ENCODE measurements at regions not wholly inside any gene's neighbourhood (a gene's known extent, or its start where the extent isn't known, plus 50 kb on each side); places are given as distances from the start of the nearest gene placed in this dataset.

- peak; percentile 50 for DNase-seq (ENCODE audit: low spot score)
- H3K36me3 Mint-ChIP-seq (ENCODE audit: low read depth) = no peaks in the 10 kb centered on the region
- H3K9me2 ChIP-seq (ENCODE audit: insufficient read depth) = peaks cover 6% of the 10 kb centered on the region; the same call in 1 of the 2 replicates
- TF ChIP-seq STAT1 (IDR thresholded peaks at IDR 0.05; ENCODE audit: unreplicated experiment) = no peak
- no peak for TF ChIP-seq ETS1 (IDR thresholded peaks at IDR 0.05)
- no peak for TF ChIP-seq CTCF (conservative IDR thresholded peaks at IDR 0.05; ENCODE audit: low read depth in 2 of 2)
- no peak for TF ChIP-seq ZNF331 (CRISPR knock-in tag; IDR thresholded peaks at IDR 0.05; ENCODE audit: low read depth)
- no peak for TF ChIP-seq JUNB (IDR thresholded peaks at IDR 0.05; ENCODE audit: unreplicated experiment)
- TF ChIP-seq CREB1 (CRISPR knock-in tag; IDR thresholded peaks at IDR 0.05; ENCODE audit: low read depth) = no peak
- TF ChIP-seq ZNF114 (CRISPR knock-in tag; IDR thresholded peaks at IDR 0.05) = no peak
- no peak for TF ChIP-seq EZH2phosphoT487 (IDR thresholded peaks at IDR 0.05; ENCODE audit: unreplicated experiment)
- TF ChIP-seq ZNF462 (CRISPR knock-in tag; IDR thresholded peaks at IDR 0.05) = no peak
- no peak for TF ChIP-seq EZH2 (IDR thresholded peaks at IDR 0.05; ENCODE audit: low read depth, unreplicated experiment)
- no peak for TF ChIP-seq REST (IDR thresholded peaks at IDR 0.05; ENCODE audit: unreplicated experiment)
- TF ChIP-seq POLR2AphosphoS5 (IDR thresholded peaks at IDR 0.05; ENCODE audit: low read depth) = no peak
- no peak for TF ChIP-seq NANOG (IDR thresholded peaks at IDR 0.05; ENCODE audit: borderline replicate concordance)
- H3K4me3 Mint-ChIP-seq = no peak overlapping the region
- no peak overlapping the region for H3K27ac Mint-ChIP-seq
- ATAC-seq = no peak
- H3K27me3 Mint-ChIP-seq (ENCODE audit: insufficient read depth, low read depth, poor library complexity) = peaks cover 3% of the 10 kb centered on the region
- no peak overlapping the region for H3K4me3 ChIP-seq
- no peaks in the 10 kb centered on the region for H3K36me3 ChIP-seq (ENCODE audit: insufficient read depth)
- 0 out of 2 replicates have a peak overlapping the region, but pooled peaks have one; percentile 3 for H3K4me2 ChIP-seq
- H4K20me1 ChIP-seq (replicated peaks; ENCODE audit: insufficient read depth) = no peaks in the 10 kb centered on the region
- H2AFZ ChIP-seq = peak overlapping the region; percentile 48
- H3K27me3 ChIP-seq (ENCODE audit: insufficient read depth) = no peaks in the 10 kb centered on the region
- peaks cover 30% of the 10 kb centered on the region for H3K4me1 ChIP-seq (ENCODE audit: insufficient read depth)
- peak overlapping the region; percentile 61; the same call in 1 of the 2 replicates for H3K27ac ChIP-seq (ENCODE audit: low read depth)
- no peaks in the 10 kb centered on the region for H3K9me3 Mint-ChIP-seq
- peaks cover 31% of the 10 kb centered on the region for H3K4me1 Mint-ChIP-seq
- no peaks in the 10 kb centered on the region for H3K79me2 ChIP-seq (replicated peaks; ENCODE audit: insufficient read depth)
- H3F3A ChIP-seq (replicated peaks; ENCODE audit: low read depth) = peaks cover 12% of the 10 kb centered on the region
Observed at GRCh38 chr3:71873093-71873611, 88.2 kb upstream of the PROK2 start.
